ENCODE measurements at regions not wholly inside any gene's neighbourhood (a gene's known extent, or its start where the extent isn't known, plus 50 kb on each side); places are given as distances from the start of the nearest gene placed in this dataset.
"Not testable (repeated sequence)": the region's sequence is repeated elsewhere in the genome, so short reads cannot be mapped to it uniquely, and the experiment has no call there.

GRCh38 chr2:188794453-188794852, 179.7 kb upstream of the COL3A1 start:
- TF ChIP-seq CREM (CRISPR knock-in tag; IDR thresholded peaks at IDR 0.05); CTCF (IDR thresholded peaks at IDR 0.05); E2F1 (CRISPR knock-in tag; IDR thresholded peaks at IDR 0.05); USF2 (CRISPR knock-in tag; IDR thresholded peaks at IDR 0.05); JUN (CRISPR knock-in tag; IDR thresholded peaks at IDR 0.05); ZNF512 (CRISPR knock-in tag; IDR thresholded peaks at IDR 0.05; ENCODE audit: borderline replicate concordance); MAX (CRISPR knock-in tag; IDR thresholded peaks at IDR 0.05); ZNF232 (CRISPR knock-in tag; IDR thresholded peaks at IDR 0.05); FOXP4 (CRISPR knock-in tag; IDR thresholded peaks at IDR 0.05): not testable (repeated sequence)

Data from WTC11 (cell line).